ENCODE measurements at regions not wholly inside any gene's neighbourhood (a gene's known extent, or its start where the extent isn't known, plus 50 kb on each side); places are given as distances from the start of the nearest gene placed in this dataset.

DNA sequence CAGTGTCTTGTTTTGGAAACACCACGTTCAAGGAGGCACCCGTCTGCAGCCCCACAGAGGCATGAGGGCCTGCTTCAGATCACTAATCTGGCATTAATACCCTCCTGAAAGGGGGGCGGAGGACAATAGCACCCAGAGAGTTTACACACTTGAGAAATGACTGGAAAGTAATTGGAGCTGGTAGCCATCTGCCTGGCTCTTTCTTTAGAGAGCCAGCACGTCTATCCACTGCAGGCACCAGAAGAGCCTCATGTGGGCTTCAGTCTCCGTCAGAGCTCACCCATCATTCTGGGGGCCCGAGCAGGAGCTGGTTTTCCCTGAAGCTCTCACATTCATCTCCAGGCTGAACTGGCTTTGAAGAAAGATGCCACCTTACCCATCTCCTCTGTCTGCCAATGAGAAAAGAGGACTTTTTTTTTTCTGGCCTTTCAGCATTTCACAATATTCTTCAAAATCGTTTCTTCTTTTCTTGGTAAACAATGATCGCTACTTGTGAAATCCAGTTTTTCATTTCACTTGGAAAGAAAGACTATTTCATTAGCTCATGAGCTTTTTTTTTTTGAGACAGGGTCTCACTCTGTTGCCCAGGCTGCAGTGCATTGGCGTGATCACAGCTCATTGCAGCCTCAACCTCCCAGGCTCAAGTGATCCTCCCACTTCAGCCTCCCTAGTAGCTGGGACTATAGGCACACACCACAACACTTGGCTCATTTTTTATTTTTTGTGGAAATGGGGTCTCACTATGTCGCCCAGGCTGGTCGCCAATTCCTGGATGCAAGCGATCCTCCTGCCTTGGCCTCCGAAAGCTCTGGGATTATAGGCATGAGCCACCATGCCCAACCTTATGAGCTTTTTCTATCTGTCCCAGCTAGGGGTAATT, 124.7 kb upstream of the ZNF217 start:
- no peak for TF ChIP-seq CTCF (IDR thresholded peaks at IDR 0.05; ENCODE audit: low read depth, low read length)
- no peak for DNase-seq

GRCh38 chr20:53716395-53716794, 122.8 kb upstream of the ZNF217 start:
- Histone ChIP-seq H3K4me1 (no peaks in the 10 kb centered on the region), H3K36me3 (no peaks in the 10 kb centered on the region), H3K27me3 (no peaks in the 10 kb centered on the region), H3K4me3 (ENCODE audit: low read depth, low read length) (no peak overlapping the region), H3K9me3 (no peaks in the 10 kb centered on the region)
- TF ChIP-seq CTCF (IDR thresholded peaks at IDR 0.05; ENCODE audit: low read depth, low read length), result no peak
- no peak for DNase-seq

More for the DNA sequence above, 124.7 kb upstream of the ZNF217 start:
- no peaks in the 10 kb centered on the region for H3K27me3 ChIP-seq
- no peaks in the 10 kb centered on the region for H3K36me3 ChIP-seq
- H3K4me3 ChIP-seq (ENCODE audit: low read depth, low read length), result no peak overlapping the region
- H3K9me3 ChIP-seq, result no peaks in the 10 kb centered on the region
- no peaks in the 10 kb centered on the region for H3K4me1 ChIP-seq

DNA sequence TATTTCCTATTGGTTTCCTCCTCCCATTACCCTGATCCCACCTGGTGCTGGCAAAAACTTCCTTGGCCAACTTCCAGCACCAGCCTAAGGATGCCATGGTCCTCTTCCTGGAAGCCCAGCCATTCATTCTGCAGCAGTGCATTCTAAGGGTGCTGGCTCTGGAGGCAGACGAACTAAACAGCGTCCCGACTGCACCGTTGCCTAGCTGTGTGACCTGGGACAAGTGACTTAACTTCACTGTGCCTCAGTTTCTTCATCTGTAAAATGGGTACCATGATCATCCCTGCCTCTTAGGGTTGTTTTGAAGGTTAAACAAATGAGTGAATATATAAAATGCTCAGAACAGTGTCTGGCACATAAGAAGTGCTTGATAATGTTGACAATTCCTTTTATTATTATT, 120.9 kb upstream of the ZNF217 start:
- H3K4me1 ChIP-seq, result no peaks in the 10 kb centered on the region
- no peaks in the 10 kb centered on the region for H3K27me3 ChIP-seq
- no peak overlapping the region for H3K4me3 ChIP-seq (ENCODE audit: low read depth, low read length)
- H3K36me3 ChIP-seq, result no peaks in the 10 kb centered on the region
- H3K9me3 ChIP-seq, result no peaks in the 10 kb centered on the region
- no peak for DNase-seq
- no peak for TF ChIP-seq CTCF (IDR thresholded peaks at IDR 0.05; ENCODE audit: low read depth, low read length)

DNA sequence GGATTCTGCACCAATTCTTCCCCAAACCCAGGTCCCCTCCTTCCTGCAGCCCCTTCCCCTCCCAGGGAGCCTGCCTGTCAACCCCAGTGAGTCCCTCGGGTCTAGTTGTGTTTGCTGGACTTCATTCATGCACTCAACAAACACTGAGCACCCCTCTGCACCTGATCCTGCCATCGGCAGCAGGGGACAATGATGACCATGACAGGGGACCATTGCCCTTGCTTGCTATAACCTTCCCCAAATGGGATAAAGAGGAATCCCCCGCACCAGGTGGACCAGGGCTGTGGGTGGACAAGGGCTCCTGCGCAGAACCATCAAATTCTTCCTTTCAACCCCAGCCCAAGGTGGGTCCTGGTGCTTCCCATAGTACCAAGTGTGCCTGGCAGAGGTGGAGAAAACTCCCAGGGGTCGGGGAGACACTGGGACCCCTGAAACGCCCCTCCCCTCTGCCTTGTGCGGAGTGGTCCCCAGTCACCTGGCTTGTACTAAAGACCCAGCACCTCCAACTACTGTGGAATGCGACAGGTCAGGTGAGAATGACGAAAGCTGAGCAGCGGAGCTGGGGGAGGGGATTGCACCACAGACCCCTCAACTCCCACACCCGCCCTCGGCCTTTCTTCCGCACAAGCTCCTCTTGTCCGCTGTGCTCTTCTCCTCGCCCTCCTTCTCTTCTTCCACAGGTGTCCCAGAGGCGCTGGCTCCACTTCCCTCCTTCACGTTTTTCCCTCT, 119.9 kb upstream of the ZNF217 start:
- H3K36me3 ChIP-seq, result no peaks in the 10 kb centered on the region
- no peaks in the 10 kb centered on the region for H3K4me1 ChIP-seq
- no peak overlapping the region for H3K4me3 ChIP-seq (ENCODE audit: low read depth, low read length)
- TF ChIP-seq CTCF (IDR thresholded peaks at IDR 0.05; ENCODE audit: low read depth, low read length), result no peak
- no peaks in the 10 kb centered on the region for H3K9me3 ChIP-seq
- no peaks in the 10 kb centered on the region for H3K27me3 ChIP-seq
- no peak for DNase-seq

GRCh38 chr20:53712212-53712977, 118.8 kb upstream of the ZNF217 start:
- Histone ChIP-seq H3K4me1 (peaks cover 3% of the 10 kb centered on the region), H3K4me3 (ENCODE audit: low read depth, low read length) (no peak overlapping the region), H3K27me3 (no peaks in the 10 kb centered on the region), H3K36me3 (no peaks in the 10 kb centered on the region), H3K9me3 (no peaks in the 10 kb centered on the region)
- no peak for DNase-seq
- TF ChIP-seq CTCF (IDR thresholded peaks at IDR 0.05; ENCODE audit: low read depth, low read length), result no peak

All from BE2C (cell line).